ENCODE measurements at regions not wholly inside any gene's neighbourhood (a gene's known extent, or its start where the extent isn't known, plus 50 kb on each side); places are given as distances from the start of the nearest gene placed in this dataset.

DNA sequence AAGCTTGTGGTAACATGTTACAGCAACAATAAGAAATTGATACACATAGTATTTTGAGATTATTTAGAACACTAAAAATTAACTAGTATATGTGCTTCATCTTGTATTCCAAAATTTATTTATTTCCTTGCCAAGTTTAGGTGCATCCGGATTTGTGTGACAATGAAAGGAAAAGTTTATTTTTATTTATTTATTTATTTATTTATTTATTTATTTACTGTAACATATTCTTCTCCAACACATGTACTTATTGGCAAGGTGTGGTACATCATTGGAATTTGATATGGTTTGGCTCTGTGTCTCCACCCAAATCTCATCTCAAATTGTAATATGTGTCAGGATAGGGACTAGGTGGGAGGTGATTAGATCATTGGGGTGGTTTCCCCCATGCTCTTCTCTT, 373.3 kb upstream of the EDIL3 start:
- TF ChIP-seq, protein P1, sequence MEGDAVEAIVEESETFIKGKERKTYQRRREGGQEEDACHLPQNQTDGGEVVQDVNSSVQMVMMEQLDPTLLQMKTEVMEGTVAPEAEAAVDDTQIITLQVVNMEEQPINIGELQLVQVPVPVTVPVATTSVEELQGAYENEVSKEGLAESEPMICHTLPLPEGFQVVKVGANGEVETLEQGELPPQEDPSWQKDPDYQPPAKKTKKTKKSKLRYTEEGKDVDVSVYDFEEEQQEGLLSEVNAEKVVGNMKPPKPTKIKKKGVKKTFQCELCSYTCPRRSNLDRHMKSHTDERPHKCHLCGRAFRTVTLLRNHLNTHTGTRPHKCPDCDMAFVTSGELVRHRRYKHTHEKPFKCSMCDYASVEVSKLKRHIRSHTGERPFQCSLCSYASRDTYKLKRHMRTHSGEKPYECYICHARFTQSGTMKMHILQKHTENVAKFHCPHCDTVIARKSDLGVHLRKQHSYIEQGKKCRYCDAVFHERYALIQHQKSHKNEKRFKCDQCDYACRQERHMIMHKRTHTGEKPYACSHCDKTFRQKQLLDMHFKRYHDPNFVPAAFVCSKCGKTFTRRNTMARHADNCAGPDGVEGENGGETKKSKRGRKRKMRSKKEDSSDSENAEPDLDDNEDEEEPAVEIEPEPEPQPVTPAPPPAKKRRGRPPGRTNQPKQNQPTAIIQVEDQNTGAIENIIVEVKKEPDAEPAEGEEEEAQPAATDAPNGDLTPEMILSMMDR (optimal IDR thresholded peaks at IDR 0.05 in 1 of 3, IDR thresholded peaks at IDR 0.05 in 1 of 3, conservative IDR thresholded peaks at IDR 0.05 in 1 of 3; ENCODE audit: extremely low read depth in 1 of 3, insufficient read depth in 2 of 3, low read length in 3 of 3): no peak
- no peak for TF ChIP-seq EZH2 (IDR thresholded peaks at IDR 0.05; ENCODE audit: low read length)
